SH-SY5Y (cell line): ENCODE measurements at regions not wholly inside any gene's neighbourhood (a gene's known extent, or its start where the extent isn't known, plus 50 kb on each side); places are given as distances from the start of the nearest gene placed in this dataset.

Source experiments
- GATA2 ChIP-seq: IDR thresholded peaks from 2 replicates; pipeline ENCODE4 v1.6.1; 2011; ENCODE audit warnings: mild to moderate bottlenecking, low read depth, low read length
- GATA3 ChIP-seq: IDR thresholded peaks from 2 replicates; pipeline ENCODE4 v1.6.1; 2011; ENCODE audit warnings: low read depth, mild to moderate bottlenecking, low read length, moderate library complexity

- TF ChIP-seq GATA2 = no peak
- no peak for TF ChIP-seq GATA3
Observed at GRCh38 chr2:11104794-11105660, 50.2 kb upstream of the SLC66A3 start.
